Neural progenitor cell (in vitro differentiated cells): ENCODE measurements at regions not wholly inside any gene's neighbourhood (a gene's known extent, or its start where the extent isn't known, plus 50 kb on each side); places are given as distances from the start of the nearest gene placed in this dataset.

ENCODE experiments used
- DNase-seq: peaks from one replicate; pipeline ENCODE4 v3.0.0-alpha.2; 2016; ENCODE audit warnings: low spot score
- H2AFZ ChIP-seq: fragments of 200-600 bp; sonication (generic); replicated peaks from 2 replicates; pipeline ENCODE4 v1.6.1; 2016; ENCODE audit warnings: antibody characterized with exemption
- H3F3A ChIP-seq: fragments of 200-600 bp; sonication (generic); 2 replicates; pipeline ENCODE4 v1.6.1; 2016; ENCODE audit warnings: antibody characterized with exemption, low read depth
- H3K27ac ChIP-seq: fragments of 200-600 bp; sonication (generic); 2 replicates; pipeline ENCODE4 v1.5.1; 2016; ENCODE audit warnings: mild to moderate bottlenecking
- H3K27me3 ChIP-seq: fragments of 200-600 bp; sonication (generic); 2 replicates; pipeline ENCODE4 v1.6.1; 2016; ENCODE audit warnings: mild to moderate bottlenecking, moderate library complexity
- H3K36me3 ChIP-seq: fragments of 200-600 bp; sonication (generic); 2 replicates; pipeline ENCODE4 v1.5.1; 2016
- H3K4me1 ChIP-seq: fragments of 200-600 bp; sonication (generic); 2 replicates; pipeline ENCODE4 v1.6.1; 2016; ENCODE audit warnings: mixed run types
- H3K4me2 ChIP-seq: fragments of 200-600 bp; sonication (generic); 2 replicates; pipeline ENCODE4 v1.6.1; 2016
- H3K4me3 ChIP-seq: fragments of 200-600 bp; sonication (generic); 2 replicates; pipeline ENCODE4 v1.5.1; 2016
- H3K79me2 ChIP-seq: fragments of 200-600 bp; sonication (generic); 2 replicates; pipeline ENCODE4 v1.6.1; 2016; ENCODE audit warnings: low read depth
- H3K9ac ChIP-seq: fragments of 200-600 bp; sonication (generic); 2 replicates; pipeline ENCODE4 v1.6.1; 2016
- H3K9me3 ChIP-seq: fragments of 200-600 bp; sonication (generic); 2 replicates; pipeline ENCODE4 v1.5.1; 2016; ENCODE audit warnings: low read depth
- H4K20me1 ChIP-seq: fragments of 200-600 bp; sonication (generic); 2 replicates; pipeline ENCODE4 v1.6.1; 2016; ENCODE audit warnings: low read depth
- H3K27ac Mint-ChIP-seq: 3 replicates; pipeline ENCODE4 v1.8.0; 2021; ENCODE audit warnings: mixed read lengths
- H3K27me3 Mint-ChIP-seq: 2 replicates; pipeline ENCODE4 v1.8.0; 2022; ENCODE audit warnings: low read depth, mild to moderate bottlenecking, inconsistent platforms, moderate library complexity, mixed read lengths; ENCODE audit not compliant: insufficient read depth
- H3K36me3 Mint-ChIP-seq: 3 replicates; pipeline ENCODE4 v1.8.0; 2021; ENCODE audit warnings: mixed read lengths
- H3K4me1 Mint-ChIP-seq: 3 replicates; pipeline ENCODE4 v1.8.0; 2021; ENCODE audit warnings: mixed read lengths
- H3K4me3 Mint-ChIP-seq: 3 replicates; pipeline ENCODE4 v1.8.0; 2021; ENCODE audit warnings: mild to moderate bottlenecking, moderate library complexity, mixed read lengths
- H3K9me3 Mint-ChIP-seq: 3 replicates; pipeline ENCODE4 v1.8.0; 2020; ENCODE audit warnings: mixed read lengths
- CTCF ChIP-seq: fragments of 200-600 bp; sonication (generic); IDR thresholded peaks from 2 replicates; pipeline ENCODE4 v1.5.1; 2017; ENCODE audit warnings: antibody characterized with exemption, mild to moderate bottlenecking
- EZH2 ChIP-seq: fragments of 200-600 bp; sonication (generic); IDR thresholded peaks from 2 replicates; pipeline ENCODE4 v1.6.1; 2017; ENCODE audit warnings: antibody characterized with exemption, mild to moderate bottlenecking, moderate library complexity
- EZH2phosphoT487 ChIP-seq: fragments of 200-600 bp; sonication (generic); IDR thresholded peaks from 2 replicates; pipeline ENCODE4 v1.6.1; 2017; ENCODE audit warnings: antibody characterized with exemption

- Histone ChIP-seq H3F3A (peaks cover 10% of the 10 kb centered on the region), H3K4me2 (no peak overlapping the region), H3K27me3 (no peaks in the 10 kb centered on the region), H3K9me3 (no peaks in the 10 kb centered on the region), H4K20me1 (no peaks in the 10 kb centered on the region), H2AFZ (no peak overlapping the region), H3K4me3 (no peak overlapping the region), H3K4me1 (peaks cover 39% of the 10 kb centered on the region), H3K27ac (no peak overlapping the region), H3K9ac (no peak overlapping the region), H3K79me2 (no peaks in the 10 kb centered on the region), H3K36me3 (no peaks in the 10 kb centered on the region)
- no peak overlapping the region for H3K4me3 Mint-ChIP-seq
- H3K36me3 Mint-ChIP-seq: no peaks in the 10 kb centered on the region
- no peak overlapping the region for H3K27ac Mint-ChIP-seq
- DNase-seq: no peak
- TF ChIP-seq EZH2: no peak
- no peak for TF ChIP-seq EZH2phosphoT487
- TF ChIP-seq CTCF: no peak
- peaks cover 2% of the 10 kb centered on the region for H3K27me3 Mint-ChIP-seq
- H3K9me3 Mint-ChIP-seq: no peaks in the 10 kb centered on the region
- H3K4me1 Mint-ChIP-seq: peaks cover 33% of the 10 kb centered on the region
These were observed 107.0 kb downstream of the RPLP1 start for GRCh38 chr15:69559440-69560190.

GRCh38 chr15:69561071-69561784 lies 108.6 kb downstream of the RPLP1 start:
- Histone ChIP-seq H3K4me1 (peaks cover 34% of the 10 kb centered on the region), H3K27me3 (no peaks in the 10 kb centered on the region), H4K20me1 (no peaks in the 10 kb centered on the region), H3K79me2 (no peaks in the 10 kb centered on the region), H3K4me3 (no peak overlapping the region), H3K4me2 (peak overlapping the region; percentile 2), H3K9ac (no peak overlapping the region), H3K27ac (no peak overlapping the region), H3K9me3 (no peaks in the 10 kb centered on the region), H3K36me3 (no peaks in the 10 kb centered on the region), H3F3A (peaks cover 10% of the 10 kb centered on the region), H2AFZ (no peak overlapping the region)
- Mint-ChIP-seq H3K9me3 (no peaks in the 10 kb centered on the region), H3K4me1 (peaks cover 30% of the 10 kb centered on the region), H3K27me3 (peaks cover under 1% of the 10 kb centered on the region), H3K27ac (no peak overlapping the region), H3K4me3 (no peak overlapping the region), H3K36me3 (no peaks in the 10 kb centered on the region)
- DNase-seq: no peak
- no peak for TF ChIP-seq EZH2phosphoT487
- no peak for TF ChIP-seq EZH2
- no peak for TF ChIP-seq CTCF

- H3K36me3 ChIP-seq: no peaks in the 10 kb centered on the region
- H3K27me3 ChIP-seq: no peaks in the 10 kb centered on the region
- H3K27ac ChIP-seq: no peak overlapping the region
- peaks cover 25% of the 10 kb centered on the region for H3K4me1 ChIP-seq
- H3K9me3 ChIP-seq: no peaks in the 10 kb centered on the region
- H3K79me2 ChIP-seq: no peaks in the 10 kb centered on the region
- H3K4me2 ChIP-seq: no peak overlapping the region
- peaks cover 10% of the 10 kb centered on the region for H3F3A ChIP-seq
- peaks cover 3% of the 10 kb centered on the region for H3K27me3 Mint-ChIP-seq
- peaks cover 23% of the 10 kb centered on the region for H3K4me1 Mint-ChIP-seq
- no peak overlapping the region for H3K4me3 ChIP-seq
- TF ChIP-seq CTCF (no peak), EZH2 (no peak), EZH2phosphoT487 (no peak)
- H3K36me3 Mint-ChIP-seq: no peaks in the 10 kb centered on the region
- no peaks in the 10 kb centered on the region for H3K9me3 Mint-ChIP-seq
- H2AFZ ChIP-seq: no peak overlapping the region
- no peak overlapping the region for H3K9ac ChIP-seq
- no peak overlapping the region for H3K27ac Mint-ChIP-seq
- no peak overlapping the region for H3K4me3 Mint-ChIP-seq
- no peaks in the 10 kb centered on the region for H4K20me1 ChIP-seq
- no peak for DNase-seq
These were observed 109.5 kb downstream of the RPLP1 start for GRCh38 chr15:69562116-69562515.
